Heart left ventricle (tissue), 13 donors: ENCODE measurements at regions not wholly inside any gene's neighbourhood (a gene's known extent, or its start where the extent isn't known, plus 50 kb on each side); places are given as distances from the start of the nearest gene placed in this dataset.

Source experiments
- POLR2A ChIP-seq, 2 donors: fragments of 450-650 bp; IDR thresholded peaks; one replicate each; pipeline ENCODE4 v1.6.1; 2017; ENCODE audit warnings: antibody characterized with exemption in 2 of 2, mild to moderate bottlenecking in 2 of 2, moderate library complexity in 2 of 2
- TF ChIP-seq, protein P1 (sequence below), 12 donors: fragments of 200-600 bp; sonication (generic) in 4 of 12; IDR thresholded peaks; one replicate each; pipeline versions ENCODE4 v1.5.0 to v1.8.0; 2018 to 2022; ENCODE audit warnings: antibody characterized with exemption in 12 of 12, mild to moderate bottlenecking in 5 of 12
- donor health status: ischemic (EF 13 %, LVEDD 7.1; RV severe dilation, severe dysfunction).
- donor health status: DM: no; HTN: yes; CAD: no.
- donor health status: DM: no; HTN: no; CAD: no.
- donor health status: ischemic (EF 25% LVEDD 6.9; RV normal size, moderate dysfunction).
- donor health status: ischemic (EF 25% LVEDD 5.7; RV mildly dilated, moderate dysfunction).
- donor health status: ischemic (EF 35%, LVEDD 5.7; RV mildly dilated, moderate dysfunction).
- donor health status: nonischemic (EF 11% LVEDD 7.7; RV severe dilation, severe dysfunction).
- donor health status: DM: yes; HTN: yes; CAD: no.
- donor health status: PGD.
- donor health status: ischemic (EF 29% LVEDD 5.4; RV normal size, mild dysfunction).
- donor health status: nonischemic (EF 23%, LVEDD 6.1; RV moderate dilation, normal function).

GRCh38 chr12:65685514-65685913 lies 138.8 kb upstream of the HMGA2 start:
- TF ChIP-seq POLR2A (IDR thresholded peaks at IDR 0.05), result no peak
- TF ChIP-seq, protein P1, sequence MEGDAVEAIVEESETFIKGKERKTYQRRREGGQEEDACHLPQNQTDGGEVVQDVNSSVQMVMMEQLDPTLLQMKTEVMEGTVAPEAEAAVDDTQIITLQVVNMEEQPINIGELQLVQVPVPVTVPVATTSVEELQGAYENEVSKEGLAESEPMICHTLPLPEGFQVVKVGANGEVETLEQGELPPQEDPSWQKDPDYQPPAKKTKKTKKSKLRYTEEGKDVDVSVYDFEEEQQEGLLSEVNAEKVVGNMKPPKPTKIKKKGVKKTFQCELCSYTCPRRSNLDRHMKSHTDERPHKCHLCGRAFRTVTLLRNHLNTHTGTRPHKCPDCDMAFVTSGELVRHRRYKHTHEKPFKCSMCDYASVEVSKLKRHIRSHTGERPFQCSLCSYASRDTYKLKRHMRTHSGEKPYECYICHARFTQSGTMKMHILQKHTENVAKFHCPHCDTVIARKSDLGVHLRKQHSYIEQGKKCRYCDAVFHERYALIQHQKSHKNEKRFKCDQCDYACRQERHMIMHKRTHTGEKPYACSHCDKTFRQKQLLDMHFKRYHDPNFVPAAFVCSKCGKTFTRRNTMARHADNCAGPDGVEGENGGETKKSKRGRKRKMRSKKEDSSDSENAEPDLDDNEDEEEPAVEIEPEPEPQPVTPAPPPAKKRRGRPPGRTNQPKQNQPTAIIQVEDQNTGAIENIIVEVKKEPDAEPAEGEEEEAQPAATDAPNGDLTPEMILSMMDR (IDR thresholded peaks at IDR 0.05), result peak; percentile 18 to 56 (median 44)
